Astrocyte (in vitro differentiated cells and primary cell): ENCODE measurements at regions not wholly inside any gene's neighbourhood (a gene's known extent, or its start where the extent isn't known, plus 50 kb on each side); places are given as distances from the start of the nearest gene placed in this dataset.

Experiments
- CTCF ChIP-seq: IDR thresholded peaks from 2 replicates; pipeline ENCODE4 v1.5.1; 2011; ENCODE audit warnings: low read depth, mild to moderate bottlenecking, inconsistent platforms, low read length, moderate library complexity; ENCODE audit not compliant: insufficient read depth
- EZH2 ChIP-seq: IDR thresholded peaks from 2 replicates; pipeline ENCODE4 v1.6.1; 2012; ENCODE audit warnings: mild to moderate bottlenecking, low read length, inconsistent platforms; ENCODE audit not compliant: insufficient read depth

DNA sequence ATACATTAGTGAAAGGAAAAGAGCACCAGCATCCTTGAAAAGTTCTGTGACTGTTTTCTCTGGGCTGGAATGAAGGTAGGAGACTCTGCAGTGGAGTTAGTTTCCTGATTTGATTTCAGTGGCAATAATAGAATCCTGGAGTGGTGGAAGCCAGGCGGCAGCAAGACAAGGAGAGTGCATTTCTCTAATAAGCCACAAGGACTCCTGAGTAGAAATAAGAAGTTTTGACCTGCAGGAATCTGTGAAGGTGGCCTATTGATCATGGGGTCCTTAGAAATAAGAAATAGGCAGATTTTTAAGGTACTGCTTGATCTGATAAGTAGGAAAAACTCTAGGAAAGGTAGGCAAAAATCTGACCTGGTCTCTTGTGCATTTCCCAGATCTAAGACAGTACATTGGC, 68.4 kb upstream of the ELOVL5 start:
- no peak for TF ChIP-seq CTCF
- no peak for TF ChIP-seq EZH2
